Neural cell (in vitro differentiated cells): ENCODE measurements at regions not wholly inside any gene's neighbourhood (a gene's known extent, or its start where the extent isn't known, plus 50 kb on each side); places are given as distances from the start of the nearest gene placed in this dataset.
A peak's percentile ranks its signal among the peaks of the same experiment; 100 is the strongest.

Experiments used
- CTCF ChIP-seq: fragments of 450-650 bp; IDR thresholded peaks from 2 replicates; pipeline ENCODE4 v1.5.1; 2014; ENCODE audit warnings: antibody characterized with exemption, mild to moderate bottlenecking, moderate library complexity; ENCODE audit not compliant: poor library complexity, severe bottlenecking
- EP300 ChIP-seq: fragments of 450-650 bp; conservative IDR thresholded peaks from 2 replicates; pipeline ENCODE4 v1.6.1; 2014; ENCODE audit warnings: antibody characterized with exemption, mild to moderate bottlenecking, moderate library complexity; ENCODE audit not compliant: poor library complexity, severe bottlenecking
- EZH2 ChIP-seq: fragments of 200-600, 300-800 bp; shearing (Covaris generic), sonication (generic); IDR thresholded peaks from 2 replicates; pipeline ENCODE4 v1.6.1; 2014; ENCODE audit warnings: antibody characterized with exemption, low read length, borderline replicate concordance, mild to moderate bottlenecking; ENCODE audit not compliant: insufficient read depth, poor library complexity, severe bottlenecking
- POLR2AphosphoS5 ChIP-seq: IDR thresholded peaks from 2 replicates; pipeline ENCODE4 v1.6.1; 2012
- RAD21 ChIP-seq: fragments of 450-650 bp; conservative IDR thresholded peaks from 2 replicates; pipeline ENCODE4 v1.6.1; 2014; ENCODE audit warnings: antibody characterized with exemption, mild to moderate bottlenecking, moderate library complexity
- REST ChIP-seq: IDR thresholded peaks from 2 replicates; pipeline ENCODE4 v1.6.1; 2012; ENCODE audit warnings: borderline replicate concordance
- SMC3 ChIP-seq: fragments of 450-650 bp; conservative IDR thresholded peaks from 2 replicates; pipeline ENCODE4 v1.6.1; 2014; ENCODE audit warnings: antibody characterized with exemption, mild to moderate bottlenecking, moderate library complexity; ENCODE audit not compliant: poor library complexity
- TAF1 ChIP-seq: IDR thresholded peaks from 2 replicates; pipeline ENCODE4 v1.6.1; 2012; ENCODE audit warnings: low read depth

DNA sequence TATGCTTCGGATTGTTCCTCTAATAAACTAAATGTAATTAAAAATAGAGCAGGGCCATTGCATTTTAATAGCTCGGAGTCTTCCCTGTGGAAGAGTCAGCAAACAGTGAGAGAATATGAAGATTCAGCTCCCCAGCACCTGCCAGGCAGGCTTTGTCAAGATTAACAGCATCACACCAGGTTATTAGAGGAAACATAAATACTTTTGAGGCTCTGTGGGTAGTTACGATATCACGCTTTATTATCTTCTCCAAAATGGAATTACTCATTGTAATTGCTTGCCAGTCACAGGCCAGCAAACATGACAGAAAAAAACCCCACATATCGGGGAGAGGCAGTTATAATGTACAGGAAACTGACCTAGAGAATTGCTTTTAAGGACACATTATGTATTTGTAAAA is 303.9 kb downstream of the CPS1 start:
- TF ChIP-seq CTCF, result no peak
- no peak for TF ChIP-seq EP300
- no peak for TF ChIP-seq RAD21
- peak; percentile 27 for TF ChIP-seq POLR2AphosphoS5
- TF ChIP-seq EZH2, result no peak
- no peak for TF ChIP-seq REST
- TF ChIP-seq TAF1, result no peak
- no peak for TF ChIP-seq SMC3
